Motor neuron (in vitro differentiated cells): ENCODE measurements at regions not wholly inside any gene's neighbourhood (a gene's known extent, or its start where the extent isn't known, plus 50 kb on each side); places are given as distances from the start of the nearest gene placed in this dataset.

Experiments
- ATAC-seq, 8 experiments: fragments of 200-7000 bp; cut with Tn5 transposase; replicated peaks in 6 of 8; 2 replicates each; pipeline ENCODE4 v1.8.0; 2021; ENCODE audit warnings: mild to moderate bottlenecking in 8 of 8, moderate library complexity in 8 of 8
- H3K27ac ChIP-seq, 2 donors: fragments of 250-450 bp; sonication (Bioruptor Pico); 2 replicates each; pipeline ENCODE4 v1.9.0; 2021; ENCODE audit warnings: antibody characterized with exemption in 2 of 2, mild to moderate bottlenecking in 2 of 2, moderate library complexity in 1 of 2
- H3K4me1 ChIP-seq, 2 donors: fragments of 250-450 bp; sonication (Bioruptor Pico); replicated peaks in 1 of 2; 2 replicates each; pipeline ENCODE4 v1.6.1; 2021; ENCODE audit warnings: antibody characterized with exemption in 2 of 2, mild to moderate bottlenecking in 2 of 2, moderate library complexity in 1 of 2
- H3K4me3 ChIP-seq, 5 donors: fragments of 250-450 bp; sonication (Bioruptor Pico); 2 replicates each; pipeline ENCODE4 v1.9.0; 2021; ENCODE audit warnings: antibody characterized with exemption in 5 of 5, mild to moderate bottlenecking in 5 of 5, moderate library complexity in 4 of 5
- WGBS, 10 experiments: fragments of 450-650 bp; shearing (Covaris generic); methylation state at CpG; one replicate each; pipeline ENCODE4 v1.0.0; 2022; 5-methylcytosine and 5-hydroxymethylcytosine counted together
- in situ Hi-C, 9 experiments: fragments of 400-800 bp; cut with MboI; loops; one replicate each; pipeline ENCODE4 v1.15.0; 2021; ENCODE audit warnings: low sequenced_read_pairs in 9 of 9, low pct_unique_long_range_greater_than_20kb in 2 of 9; ENCODE audit not compliant: unreplicated experiment in 9 of 9

- ATAC-seq: peak in 3 of 8 experiments; percentile 20 to 60 (median 45)
- no peak overlapping the region for H3K27ac ChIP-seq
- H3K4me1 ChIP-seq: peaks cover 0 to 3% of the 10 kb centered on the region in 2 donors
- in situ Hi-C loops: loop anchor here in 3 of 9 experiments (25.0 kb wide), 3 partner anchors 387 to 1562 kb away; partner anchors contain the start of gene PCDH18 (in 1 of the 3)
- no peak overlapping the region for H3K4me3 ChIP-seq
- 0 to 100% (median 54%) methylated on average over 1 to 3 of the region's 3 CpGs; no CpG with 5 or more reads in 1 of the 10 experiments for WGBS, 10 experiments
Measured at GRCh38 chr4:137125011-137125410, 407.3 kb downstream of the PCDH18 start.

GRCh38 chr4:137124278-137124932 is 407.9 kb downstream of the PCDH18 start:
- WGBS, 10 experiments: 0 to 100% (median 62%) methylated on average over 2 to 5 of the region's 5 CpGs
- in situ Hi-C loops: loop anchor here in 2 of 9 experiments (25.0 kb wide), 2 partner anchors 388 to 1563 kb away; no protein-coding TSS in a partner anchor
- peaks cover 0 to 3% of the 10 kb centered on the region in 2 donors for H3K4me1 ChIP-seq
- peak; percentile 84 to 100 (median 94) for ATAC-seq
- H3K27ac ChIP-seq: no peak overlapping the region
- H3K4me3 ChIP-seq: no peak overlapping the region

GRCh38 chr4:137122876-137123275 is 409.4 kb downstream of the PCDH18 start:
- H3K4me1 ChIP-seq: peaks cover 0 to 3% of the 10 kb centered on the region in 2 donors
- ATAC-seq: no peak
- in situ Hi-C loops: loop anchor here in 2 of 9 experiments (25.0 kb wide), 2 partner anchors 389 to 1564 kb away; no protein-coding TSS in a partner anchor
- no peak overlapping the region for H3K4me3 ChIP-seq
- 72 to 100% (median 93%) methylated on average over 1 to 2 of the region's 2 CpGs for WGBS, 10 experiments
- H3K27ac ChIP-seq: no peak overlapping the region

GRCh38 chr4:137116144-137116543 is 416.1 kb downstream of the PCDH18 start:
- no peak overlapping the region for H3K27ac ChIP-seq
- WGBS, 10 experiments: 58 to 100% (median 79%) methylated on average over 2 to 3 of the region's 3 CpGs; no CpG with 5 or more reads in 1 of the 10 experiments
- no peak for ATAC-seq
- no peak overlapping the region for H3K4me3 ChIP-seq
- in situ Hi-C loops: loop anchor here in 2 of 9 experiments (25.0 kb wide), 2 partner anchors 396 to 1571 kb away; no protein-coding TSS in a partner anchor
- H3K4me1 ChIP-seq: no peaks in the 10 kb centered on the region

- no peak for ATAC-seq
- in situ Hi-C loops: loop anchor here in 2 of 9 experiments (25.0 kb wide), 2 partner anchors 406 to 1581 kb away; no protein-coding TSS in a partner anchor
Measured at GRCh38 chr4:137106733-137107132, 425.6 kb downstream of the PCDH18 start.

GRCh38 chr4:137106287-137106686 is 426.0 kb downstream of the PCDH18 start:
- 50 to 100% (median 85%) methylated on average over 2 to 3 of the region's 3 CpGs; no CpG with 5 or more reads in 1 of the 10 experiments for WGBS, 10 experiments
- H3K27ac ChIP-seq: no peak overlapping the region
- H3K4me3 ChIP-seq: no peak overlapping the region
- no peak for ATAC-seq
- no peaks in the 10 kb centered on the region for H3K4me1 ChIP-seq
- in situ Hi-C loops: loop anchor here in 2 of 9 experiments (25.0 kb wide), 2 partner anchors 406 to 1581 kb away; no protein-coding TSS in a partner anchor

More at GRCh38 chr4:137106733-137107132, 425.6 kb downstream of the PCDH18 start:
- H3K4me1 ChIP-seq: no peaks in the 10 kb centered on the region
- H3K4me3 ChIP-seq: no peak overlapping the region
- H3K27ac ChIP-seq: no peak overlapping the region
- 60 to 100% (median 84%) methylated on average over 1 to 4 of the region's 4 CpGs for WGBS, 10 experiments

GRCh38 chr4:137090951-137091350 is 441.3 kb downstream of the PCDH18 start:
- Histone ChIP-seq H3K4me1 (no peaks in the 10 kb centered on the region), H3K4me3 (no peak overlapping the region), H3K27ac (no peak overlapping the region)
- ATAC-seq: no peak
- in situ Hi-C loops: no loop called here
- 49 to 90% (median 75%) methylated on average over 1 to 3 of the region's 3 CpGs; no CpG with 5 or more reads in 2 of the 10 experiments for WGBS, 10 experiments

GRCh38 chr4:137083571-137084135 is 448.6 kb downstream of the PCDH18 start:
- peak in 2 of 8 experiments; percentile 20 for ATAC-seq
- WGBS, 10 experiments: 57 to 100% (median 100%) methylated on average over 1 to 2 of the region's 2 CpGs; no CpG with 5 or more reads in 2 of the 10 experiments
- Histone ChIP-seq H3K4me3 (no peak overlapping the region), H3K4me1 (no peaks in the 10 kb centered on the region), H3K27ac (no peak overlapping the region)
- in situ Hi-C loops: no loop called here

- in situ Hi-C loops: no loop called here
- no peak overlapping the region for H3K4me3 ChIP-seq
- H3K27ac ChIP-seq: no peak overlapping the region
- no peak for ATAC-seq
- 0 to 100% (median 88%) methylated on average over 1 of the region's 1 CpG for WGBS, 10 experiments
- no peaks in the 10 kb centered on the region for H3K4me1 ChIP-seq
Measured at GRCh38 chr4:137082061-137082460, 450.2 kb downstream of the PCDH18 start.

- H3K27ac ChIP-seq: no peak overlapping the region
- no peak overlapping the region for H3K4me3 ChIP-seq
- no peak for ATAC-seq
- H3K4me1 ChIP-seq: peaks cover 0 to 5% of the 10 kb centered on the region in 2 donors
- in situ Hi-C loops: no loop called here
- WGBS, 10 experiments: 80% methylated on average over 1 of the region's 3 CpGs; no CpG with 5 or more reads in 8 of the 10 experiments
Measured at GRCh38 chr4:137076908-137077307, 455.4 kb downstream of the PCDH18 start.

GRCh38 chr4:137075586-137075985 is 456.7 kb downstream of the PCDH18 start:
- WGBS, 10 experiments: 33 to 100% (median 94%) methylated on average over 1 to 4 of the region's 4 CpGs; no CpG with 5 or more reads in 2 of the 10 experiments
- Histone ChIP-seq H3K4me1 (peaks cover 0 to 5% of the 10 kb centered on the region in 2 donors), H3K27ac (no peak overlapping the region), H3K4me3 (no peak overlapping the region)
- in situ Hi-C loops: no loop called here
- no peak for ATAC-seq

GRCh38 chr4:137070614-137071013 is 461.7 kb downstream of the PCDH18 start:
- 100% methylated on average over 1 of the region's 2 CpGs; no CpG with 5 or more reads in 9 of the 10 experiments for WGBS, 10 experiments
- Histone ChIP-seq H3K4me3 (no peak overlapping the region), H3K4me1 (peaks cover 0 to 5% of the 10 kb centered on the region in 2 donors), H3K27ac (no peak overlapping the region)
- no peak for ATAC-seq
- in situ Hi-C loops: no loop called here

- ATAC-seq: no peak
Measured at GRCh38 chr4:137069473-137069872, 462.8 kb downstream of the PCDH18 start.

More at GRCh38 chr4:137069473-137069872, 462.8 kb downstream of the PCDH18 start:
- no peak overlapping the region for H3K4me3 ChIP-seq
- 75 to 100% (median 100%) methylated on average over 1 to 2 of the region's 2 CpGs; no CpG with 5 or more reads in 3 of the 10 experiments for WGBS, 10 experiments
- H3K27ac ChIP-seq: no peak overlapping the region
- in situ Hi-C loops: no loop called here
- peaks cover 0 to 5% of the 10 kb centered on the region in 2 donors for H3K4me1 ChIP-seq
